ENCODE measurements at regions not wholly inside any gene's neighbourhood (a gene's known extent, or its start where the extent isn't known, plus 50 kb on each side); places are given as distances from the start of the nearest gene placed in this dataset.

DNA sequence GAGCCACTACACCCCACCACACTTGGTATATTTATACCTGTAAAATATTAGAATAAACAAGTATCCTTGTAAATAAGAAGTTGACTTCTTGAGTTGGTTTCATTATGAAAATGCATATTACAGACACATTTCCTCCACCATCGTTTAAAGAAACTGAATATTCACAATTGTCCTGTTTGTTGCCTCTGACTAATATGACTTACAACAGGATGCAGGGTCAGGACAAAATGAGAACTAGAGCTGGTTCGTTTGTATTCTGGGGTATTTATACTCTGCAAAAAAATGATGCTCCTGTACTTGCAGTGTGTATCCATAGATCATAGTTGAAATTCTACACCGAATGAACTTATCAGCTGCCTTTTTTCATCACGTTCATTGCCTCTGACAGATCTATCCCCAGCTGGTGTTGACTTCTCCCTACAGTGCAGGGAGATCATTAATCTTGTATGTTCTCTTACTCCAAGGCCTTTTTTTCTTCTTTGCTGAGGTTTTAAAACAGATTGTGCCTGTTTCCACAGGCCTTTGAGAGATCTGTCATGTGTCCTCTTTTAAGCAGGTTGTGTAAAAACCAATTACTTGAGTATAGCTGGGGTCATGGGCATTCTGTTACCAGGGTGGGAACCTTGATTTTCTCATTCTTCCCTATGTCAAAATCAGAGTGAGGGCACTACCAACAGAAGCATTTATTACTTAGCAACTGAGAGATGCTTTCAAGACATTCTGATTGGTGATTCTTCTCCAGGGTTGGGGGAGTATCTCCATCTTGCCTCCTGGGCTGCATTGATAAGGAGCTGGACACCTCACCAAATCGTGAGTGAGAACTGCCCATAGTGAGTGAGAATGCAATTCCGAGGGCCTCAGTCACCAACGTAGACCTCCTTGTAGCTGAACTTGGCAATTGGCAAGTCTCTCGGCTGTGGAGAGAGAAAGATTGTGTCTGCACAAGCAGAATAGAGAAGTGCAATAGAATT is 78.8 kb upstream of the CD83 start:
- no peak overlapping the region for H3K4me3 ChIP-seq (ENCODE audit: low read depth, low read length)
- TF ChIP-seq, protein P1, sequence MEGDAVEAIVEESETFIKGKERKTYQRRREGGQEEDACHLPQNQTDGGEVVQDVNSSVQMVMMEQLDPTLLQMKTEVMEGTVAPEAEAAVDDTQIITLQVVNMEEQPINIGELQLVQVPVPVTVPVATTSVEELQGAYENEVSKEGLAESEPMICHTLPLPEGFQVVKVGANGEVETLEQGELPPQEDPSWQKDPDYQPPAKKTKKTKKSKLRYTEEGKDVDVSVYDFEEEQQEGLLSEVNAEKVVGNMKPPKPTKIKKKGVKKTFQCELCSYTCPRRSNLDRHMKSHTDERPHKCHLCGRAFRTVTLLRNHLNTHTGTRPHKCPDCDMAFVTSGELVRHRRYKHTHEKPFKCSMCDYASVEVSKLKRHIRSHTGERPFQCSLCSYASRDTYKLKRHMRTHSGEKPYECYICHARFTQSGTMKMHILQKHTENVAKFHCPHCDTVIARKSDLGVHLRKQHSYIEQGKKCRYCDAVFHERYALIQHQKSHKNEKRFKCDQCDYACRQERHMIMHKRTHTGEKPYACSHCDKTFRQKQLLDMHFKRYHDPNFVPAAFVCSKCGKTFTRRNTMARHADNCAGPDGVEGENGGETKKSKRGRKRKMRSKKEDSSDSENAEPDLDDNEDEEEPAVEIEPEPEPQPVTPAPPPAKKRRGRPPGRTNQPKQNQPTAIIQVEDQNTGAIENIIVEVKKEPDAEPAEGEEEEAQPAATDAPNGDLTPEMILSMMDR (IDR thresholded peaks at IDR 0.05; ENCODE audit: borderline replicate concordance, insufficient read depth, low read depth, low read length), result no peak

GRCh38 chr6:14040042-14040441 is 77.5 kb upstream of the CD83 start:
- H3K4me3 ChIP-seq (ENCODE audit: low read depth, low read length), result no peak overlapping the region
- TF ChIP-seq, protein P1 (IDR thresholded peaks at IDR 0.05; ENCODE audit: borderline replicate concordance, insufficient read depth, low read depth, low read length), result no peak

DNA sequence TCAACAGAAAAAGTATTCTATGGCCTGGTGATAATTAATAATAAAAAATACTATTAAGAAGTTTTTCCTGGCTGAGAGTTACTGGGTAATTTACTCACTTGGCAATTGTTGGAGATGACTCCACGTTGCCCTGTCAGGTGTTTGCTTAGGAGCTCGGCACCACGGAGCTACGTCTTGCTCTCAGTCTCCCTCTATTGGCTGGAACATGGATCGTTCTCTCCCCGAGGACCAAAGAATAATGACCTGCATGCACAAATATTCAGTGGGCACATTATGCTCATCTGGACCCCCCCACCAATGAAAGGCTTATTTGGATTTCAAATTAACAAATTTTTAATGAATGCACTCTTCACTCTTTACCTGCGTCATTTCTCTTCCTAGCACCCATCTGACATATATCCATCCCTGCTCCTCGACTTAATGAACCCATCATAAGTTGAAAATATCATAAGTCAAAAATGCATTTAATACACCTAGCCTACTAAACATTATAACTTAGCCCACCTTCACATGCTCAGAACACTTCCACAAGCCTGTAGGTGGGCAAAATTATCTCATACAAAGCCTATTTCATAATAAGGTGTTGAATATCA is 71.0 kb upstream of the CD83 start:
- H3K4me3 ChIP-seq (ENCODE audit: low read depth, low read length), result no peak overlapping the region
- TF ChIP-seq, protein P1 (IDR thresholded peaks at IDR 0.05; ENCODE audit: borderline replicate concordance, insufficient read depth, low read depth, low read length), result peak; percentile 72

DNA sequence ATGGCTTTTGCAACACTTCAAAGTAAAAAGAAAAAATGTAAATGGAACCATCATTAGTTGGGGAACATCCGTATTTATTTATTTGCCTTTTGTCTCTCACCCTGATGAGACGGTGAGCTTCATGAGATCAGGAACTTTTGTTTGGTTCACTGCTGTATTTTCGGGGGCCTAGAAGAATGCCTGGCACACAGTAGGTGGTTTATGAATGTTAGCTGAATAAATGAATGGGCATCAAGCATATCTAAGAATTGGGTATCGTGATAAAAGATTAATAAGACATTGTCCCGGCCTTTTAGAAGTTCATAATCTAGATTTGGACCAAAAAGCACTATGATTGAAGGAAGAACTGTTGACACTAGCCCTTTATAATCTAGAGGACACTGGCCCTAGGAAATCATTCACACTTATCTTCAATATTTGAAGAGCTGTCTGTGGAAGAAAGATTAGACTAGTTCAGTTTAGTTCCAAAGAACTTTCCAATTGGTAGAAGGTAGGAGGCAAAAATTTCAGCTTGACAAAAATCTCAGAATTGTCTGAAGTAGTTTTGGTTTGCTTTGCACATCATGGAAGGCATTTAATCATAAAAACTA is 70.3 kb upstream of the CD83 start:
- no peak overlapping the region for H3K4me3 ChIP-seq (ENCODE audit: low read depth, low read length)
- TF ChIP-seq, protein P1 (IDR thresholded peaks at IDR 0.05; ENCODE audit: borderline replicate concordance, insufficient read depth, low read depth, low read length), result no peak

DNA sequence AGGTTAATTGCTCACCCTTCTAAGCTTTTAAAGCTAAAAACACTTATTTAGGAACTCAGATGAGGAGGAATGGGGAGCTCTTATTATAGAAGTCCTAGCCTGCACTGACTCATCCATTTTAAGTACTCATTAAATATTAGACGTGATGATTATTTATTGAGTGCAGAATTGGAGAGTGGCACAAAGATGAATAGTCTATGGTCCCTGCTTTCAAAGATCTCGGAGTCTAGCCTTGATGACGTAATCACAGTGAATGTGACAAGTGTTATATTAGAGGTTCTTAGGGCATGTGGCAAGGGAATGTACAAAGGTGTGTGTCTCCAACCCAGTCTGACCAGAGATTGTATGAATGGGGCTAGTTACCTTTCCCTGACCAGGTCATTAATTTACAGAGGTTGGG is 68.7 kb upstream of the CD83 start:
- TF ChIP-seq, protein P1 (IDR thresholded peaks at IDR 0.05; ENCODE audit: borderline replicate concordance, insufficient read depth, low read depth, low read length), result no peak
- no peak overlapping the region for H3K4me3 ChIP-seq (ENCODE audit: low read depth, low read length)

DNA sequence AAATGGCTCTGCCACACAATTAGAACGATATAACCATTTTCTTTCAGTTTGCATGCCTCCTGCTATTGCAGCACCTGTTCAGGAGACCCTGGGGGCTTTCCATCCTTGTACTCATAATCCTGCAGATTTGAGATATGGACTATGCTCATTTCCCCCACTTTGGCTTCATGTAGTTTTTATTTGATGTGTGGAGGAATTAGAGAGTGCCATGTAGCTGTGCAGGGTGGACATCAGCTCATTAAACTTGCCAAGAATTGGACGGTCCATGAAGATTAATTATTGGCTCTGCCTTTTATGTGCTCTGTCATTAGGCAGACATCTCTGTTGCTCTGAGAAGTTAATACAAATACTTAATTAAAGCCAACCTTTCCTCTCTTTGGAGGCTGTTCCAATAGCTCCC is 66.2 kb upstream of the CD83 start:
- TF ChIP-seq, protein P1 (IDR thresholded peaks at IDR 0.05; ENCODE audit: borderline replicate concordance, insufficient read depth, low read depth, low read length), result no peak
- H3K4me3 ChIP-seq (ENCODE audit: low read depth, low read length), result no peak overlapping the region

All from GM12875 (cell line).